H1 (cell line): ENCODE measurements at regions not wholly inside any gene's neighbourhood (a gene's known extent, or its start where the extent isn't known, plus 50 kb on each side); places are given as distances from the start of the nearest gene placed in this dataset.

Source experiments
- BRCA1 ChIP-seq: IDR thresholded peaks from 2 replicates; pipeline ENCODE4 v1.6.1; 2012; ENCODE audit warnings: low read depth, low read length, improper control_type of control experiment
- CBX5 ChIP-seq: fragments of 300-800, 300-1000 bp; sonication (generic); IDR thresholded peaks from 2 replicates; pipeline ENCODE4 v1.7.1; 2016; ENCODE audit warnings: antibody characterized with exemption, low read length, low read depth
- CHD1 ChIP-seq: IDR thresholded peaks from 2 replicates; pipeline ENCODE4 v1.6.1; 2012; ENCODE audit warnings: low read depth, low read length, improper control_type of control experiment
- CTBP2 ChIP-seq: IDR thresholded peaks from 2 replicates; pipeline ENCODE4 v1.7.0; 2011; ENCODE audit warnings: borderline replicate concordance, mild to moderate bottlenecking, moderate library complexity, mixed read lengths, low read length; ENCODE audit not compliant: insufficient read depth, insufficient read length
- HDAC6 ChIP-seq: IDR thresholded peaks from one replicate; pipeline ENCODE4 v1.7.1; 2012; ENCODE audit warnings: low read depth, mild to moderate bottlenecking, inconsistent platforms, low read length, moderate library complexity
- MAFK ChIP-seq: IDR thresholded peaks from 2 replicates; pipeline ENCODE4 v1.6.1; 2012; ENCODE audit warnings: low read depth, mild to moderate bottlenecking, improper control_type of control experiment, low read length
- NRF1 ChIP-seq: IDR thresholded peaks from 2 replicates; pipeline ENCODE4 v1.6.1; 2011; ENCODE audit warnings: mild to moderate bottlenecking, low read depth, low read length, improper control_type of control experiment
- RXRA ChIP-seq: IDR thresholded peaks from 2 replicates; pipeline ENCODE4 v1.6.1; 2011; ENCODE audit warnings: low read depth, mild to moderate bottlenecking, low read length, moderate library complexity; ENCODE audit not compliant: insufficient read depth
- SAP30 ChIP-seq: fragments of 300-600 bp; sonication (generic); IDR thresholded peaks from 2 replicates; pipeline ENCODE4 v1.7.1; 2012; ENCODE audit warnings: low read length, moderate library complexity, mild to moderate bottlenecking, inconsistent platforms; ENCODE audit not compliant: insufficient read depth, insufficient replicate concordance
- TBP ChIP-seq: IDR thresholded peaks from 2 replicates; pipeline ENCODE4 v1.6.1; 2011; ENCODE audit warnings: low read depth, low read length, improper control_type of control experiment
- TF ChIP-seq, protein P1 (sequence below): fragments of 300-600 bp; sonication (generic); IDR thresholded peaks from 2 replicates; pipeline ENCODE4 v1.7.1; 2012; ENCODE audit warnings: low read length, moderate library complexity, mild to moderate bottlenecking, inconsistent platforms; ENCODE audit not compliant: insufficient replicate concordance

DNA sequence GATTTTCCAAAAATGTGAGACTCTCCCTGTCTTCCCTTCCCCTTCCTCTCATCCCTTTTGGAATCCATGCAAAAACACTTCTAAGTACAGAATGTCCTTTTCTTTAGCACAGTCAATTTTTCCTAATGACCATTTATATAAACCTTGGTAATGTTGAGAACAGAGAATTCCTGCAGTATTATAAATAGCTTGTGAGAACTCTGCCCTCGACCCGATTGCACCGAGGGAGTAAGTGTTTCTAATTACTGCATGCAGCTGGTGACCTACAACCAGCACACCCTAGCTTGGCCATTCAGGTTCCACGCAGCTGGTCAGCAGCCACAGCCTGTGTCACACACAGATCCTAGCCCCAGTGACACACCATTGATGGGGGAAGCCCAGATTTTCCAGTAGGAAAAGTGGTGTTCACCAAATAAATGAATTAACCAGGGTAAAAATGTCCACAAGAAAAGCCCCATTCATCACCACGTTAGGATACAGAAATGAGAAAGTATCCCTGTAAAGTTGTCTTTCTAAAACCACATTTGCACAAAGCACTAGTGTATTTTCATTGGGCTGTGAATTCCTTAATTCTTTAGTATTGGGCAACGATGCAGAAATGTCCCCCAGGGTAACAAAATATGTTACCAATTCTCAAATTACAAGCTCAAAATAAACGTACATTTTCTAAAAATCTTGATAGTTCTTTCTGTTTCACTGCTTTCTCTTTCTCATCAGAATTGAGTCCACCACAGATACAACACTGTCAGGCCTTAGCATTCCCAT, 499.0 kb upstream of the KLF6 start (continued):
- TF ChIP-seq, protein P1, sequence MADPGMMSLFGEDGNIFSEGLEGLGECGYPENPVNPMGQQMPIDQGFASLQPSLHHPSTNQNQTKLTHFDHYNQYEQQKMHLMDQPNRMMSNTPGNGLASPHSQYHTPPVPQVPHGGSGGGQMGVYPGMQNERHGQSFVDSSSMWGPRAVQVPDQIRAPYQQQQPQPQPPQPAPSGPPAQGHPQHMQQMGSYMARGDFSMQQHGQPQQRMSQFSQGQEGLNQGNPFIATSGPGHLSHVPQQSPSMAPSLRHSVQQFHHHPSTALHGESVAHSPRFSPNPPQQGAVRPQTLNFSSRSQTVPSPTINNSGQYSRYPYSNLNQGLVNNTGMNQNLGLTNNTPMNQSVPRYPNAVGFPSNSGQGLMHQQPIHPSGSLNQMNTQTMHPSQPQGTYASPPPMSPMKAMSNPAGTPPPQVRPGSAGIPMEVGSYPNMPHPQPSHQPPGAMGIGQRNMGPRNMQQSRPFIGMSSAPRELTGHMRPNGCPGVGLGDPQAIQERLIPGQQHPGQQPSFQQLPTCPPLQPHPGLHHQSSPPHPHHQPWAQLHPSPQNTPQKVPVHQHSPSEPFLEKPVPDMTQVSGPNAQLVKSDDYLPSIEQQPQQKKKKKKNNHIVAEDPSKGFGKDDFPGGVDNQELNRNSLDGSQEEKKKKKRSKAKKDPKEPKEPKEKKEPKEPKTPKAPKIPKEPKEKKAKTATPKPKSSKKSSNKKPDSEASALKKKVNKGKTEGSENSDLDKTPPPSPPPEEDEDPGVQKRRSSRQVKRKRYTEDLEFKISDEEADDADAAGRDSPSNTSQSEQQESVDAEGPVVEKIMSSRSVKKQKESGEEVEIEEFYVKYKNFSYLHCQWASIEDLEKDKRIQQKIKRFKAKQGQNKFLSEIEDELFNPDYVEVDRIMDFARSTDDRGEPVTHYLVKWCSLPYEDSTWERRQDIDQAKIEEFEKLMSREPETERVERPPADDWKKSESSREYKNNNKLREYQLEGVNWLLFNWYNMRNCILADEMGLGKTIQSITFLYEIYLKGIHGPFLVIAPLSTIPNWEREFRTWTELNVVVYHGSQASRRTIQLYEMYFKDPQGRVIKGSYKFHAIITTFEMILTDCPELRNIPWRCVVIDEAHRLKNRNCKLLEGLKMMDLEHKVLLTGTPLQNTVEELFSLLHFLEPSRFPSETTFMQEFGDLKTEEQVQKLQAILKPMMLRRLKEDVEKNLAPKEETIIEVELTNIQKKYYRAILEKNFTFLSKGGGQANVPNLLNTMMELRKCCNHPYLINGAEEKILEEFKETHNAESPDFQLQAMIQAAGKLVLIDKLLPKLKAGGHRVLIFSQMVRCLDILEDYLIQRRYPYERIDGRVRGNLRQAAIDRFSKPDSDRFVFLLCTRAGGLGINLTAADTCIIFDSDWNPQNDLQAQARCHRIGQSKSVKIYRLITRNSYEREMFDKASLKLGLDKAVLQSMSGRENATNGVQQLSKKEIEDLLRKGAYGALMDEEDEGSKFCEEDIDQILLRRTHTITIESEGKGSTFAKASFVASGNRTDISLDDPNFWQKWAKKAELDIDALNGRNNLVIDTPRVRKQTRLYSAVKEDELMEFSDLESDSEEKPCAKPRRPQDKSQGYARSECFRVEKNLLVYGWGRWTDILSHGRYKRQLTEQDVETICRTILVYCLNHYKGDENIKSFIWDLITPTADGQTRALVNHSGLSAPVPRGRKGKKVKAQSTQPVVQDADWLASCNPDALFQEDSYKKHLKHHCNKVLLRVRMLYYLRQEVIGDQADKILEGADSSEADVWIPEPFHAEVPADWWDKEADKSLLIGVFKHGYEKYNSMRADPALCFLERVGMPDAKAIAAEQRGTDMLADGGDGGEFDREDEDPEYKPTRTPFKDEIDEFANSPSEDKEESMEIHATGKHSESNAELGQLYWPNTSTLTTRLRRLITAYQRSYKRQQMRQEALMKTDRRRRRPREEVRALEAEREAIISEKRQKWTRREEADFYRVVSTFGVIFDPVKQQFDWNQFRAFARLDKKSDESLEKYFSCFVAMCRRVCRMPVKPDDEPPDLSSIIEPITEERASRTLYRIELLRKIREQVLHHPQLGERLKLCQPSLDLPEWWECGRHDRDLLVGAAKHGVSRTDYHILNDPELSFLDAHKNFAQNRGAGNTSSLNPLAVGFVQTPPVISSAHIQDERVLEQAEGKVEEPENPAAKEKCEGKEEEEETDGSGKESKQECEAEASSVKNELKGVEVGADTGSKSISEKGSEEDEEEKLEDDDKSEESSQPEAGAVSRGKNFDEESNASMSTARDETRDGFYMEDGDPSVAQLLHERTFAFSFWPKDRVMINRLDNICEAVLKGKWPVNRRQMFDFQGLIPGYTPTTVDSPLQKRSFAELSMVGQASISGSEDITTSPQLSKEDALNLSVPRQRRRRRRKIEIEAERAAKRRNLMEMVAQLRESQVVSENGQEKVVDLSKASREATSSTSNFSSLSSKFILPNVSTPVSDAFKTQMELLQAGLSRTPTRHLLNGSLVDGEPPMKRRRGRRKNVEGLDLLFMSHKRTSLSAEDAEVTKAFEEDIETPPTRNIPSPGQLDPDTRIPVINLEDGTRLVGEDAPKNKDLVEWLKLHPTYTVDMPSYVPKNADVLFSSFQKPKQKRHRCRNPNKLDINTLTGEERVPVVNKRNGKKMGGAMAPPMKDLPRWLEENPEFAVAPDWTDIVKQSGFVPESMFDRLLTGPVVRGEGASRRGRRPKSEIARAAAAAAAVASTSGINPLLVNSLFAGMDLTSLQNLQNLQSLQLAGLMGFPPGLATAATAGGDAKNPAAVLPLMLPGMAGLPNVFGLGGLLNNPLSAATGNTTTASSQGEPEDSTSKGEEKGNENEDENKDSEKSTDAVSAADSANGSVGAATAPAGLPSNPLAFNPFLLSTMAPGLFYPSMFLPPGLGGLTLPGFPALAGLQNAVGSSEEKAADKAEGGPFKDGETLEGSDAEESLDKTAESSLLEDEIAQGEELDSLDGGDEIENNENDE: no peak
- TF ChIP-seq CBX5 (no peak), MAFK (no peak), RXRA (no peak), HDAC6 (no peak), TBP (no peak), NRF1 (no peak), CTBP2 (no peak), BRCA1 (no peak), SAP30 (no peak), CHD1 (no peak)
